ENCODE measurements at regions not wholly inside any gene's neighbourhood (a gene's known extent, or its start where the extent isn't known, plus 50 kb on each side); places are given as distances from the start of the nearest gene placed in this dataset.

DNA sequence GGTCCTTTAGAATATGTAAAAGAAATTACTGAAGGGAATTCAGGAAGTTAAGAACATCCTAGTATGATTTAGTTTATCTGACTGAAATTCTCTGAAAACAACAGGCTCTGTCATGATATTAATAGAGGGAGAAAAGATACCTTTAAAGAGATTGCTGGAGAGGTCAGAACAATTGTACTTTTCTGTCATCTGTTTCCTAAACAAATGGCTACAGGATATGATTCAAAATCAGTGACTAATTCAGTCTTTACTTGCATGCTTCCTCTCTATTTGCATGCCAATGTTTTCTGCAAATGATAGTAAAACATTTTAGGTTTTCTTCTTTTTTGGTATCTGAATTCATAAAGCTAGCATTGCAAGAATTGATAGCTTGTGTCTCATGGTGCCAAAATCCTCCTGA is 616.7 kb upstream of the PCDH7 start:
- no peaks in the 10 kb centered on the region for H4K20me1 ChIP-seq (replicated peaks; ENCODE audit: control insufficient read depth, extremely low read depth, insufficient read depth, low read length)
- no TSS peak for BruUV-seq (replicated peaks)
- no peaks in the 10 kb centered on the region for H3K9me1 ChIP-seq (replicated peaks; ENCODE audit: control insufficient read depth, extremely low read depth, insufficient read depth, low read length)
- H3K36me3 ChIP-seq (ENCODE audit: control insufficient read depth in 2 of 2, extremely low read depth in 1 of 2, insufficient read depth in 2 of 2, low read length in 2 of 2), result no peaks in the 10 kb centered on the region
- peak overlapping the region; percentile 41 for H3K27ac ChIP-seq (ENCODE audit: insufficient read depth, low read depth, low read length)
- H3K27me3 ChIP-seq (ENCODE audit: control insufficient read depth in 2 of 2, insufficient read depth in 2 of 2, low read length in 2 of 2), result no peaks in the 10 kb centered on the region
- dilution Hi-C loops (cut with MboI; ENCODE audit: extremely low pct_ligation_motif_present, low sequenced_read_pairs), result no loop called here
- H3K4me1 ChIP-seq (ENCODE audit: control insufficient read depth, extremely low read depth, insufficient read depth, low read length), result peaks cover 16% of the 10 kb centered on the region
- DNase-seq (ENCODE audit: low read depth, low spot score), result peak; percentile 71
- TF ChIP-seq POLR2AphosphoS5 (IDR thresholded peaks at IDR 0.05; ENCODE audit: insufficient read depth, low read depth, low read length) (peak; percentile 30), MAX (IDR thresholded peaks at IDR 0.05; ENCODE audit: insufficient read depth, insufficient read length) (no peak), JUN (IDR thresholded peaks at IDR 0.05; ENCODE audit: borderline replicate concordance, insufficient read depth, insufficient read length, low read depth) (peak; percentile 95), POLR2A (IDR thresholded peaks at IDR 0.05; ENCODE audit: low read depth, low read length) (peak; percentile 38), EZH2 (IDR thresholded peaks at IDR 0.05; ENCODE audit: borderline replicate concordance, low read depth, low read length, severe bottlenecking) (no peak), MYC (IDR thresholded peaks at IDR 0.05; ENCODE audit: low read depth, low read length) (no peak), FOS (IDR thresholded peaks at IDR 0.05; ENCODE audit: borderline replicate concordance, insufficient read depth, low read length) (peak; percentile 83), GATA2 (IDR thresholded peaks at IDR 0.05; ENCODE audit: insufficient read depth, insufficient read length, low read depth, low read length) (peak; percentile 37)
- POLR2A ChIA-PET, result no interaction called here
- CTCF ChIA-PET, result interaction anchor here (0.8 to 1.6 kb wide), 3 partner anchors 8 to 19 kb away, joined by 3 to 4 read pairs (median 3); no protein-coding TSS in a partner anchor
- H3K9me3 ChIP-seq (replicated peaks; ENCODE audit: control insufficient read depth, insufficient read depth, low read length), result no peaks in the 10 kb centered on the region
- no peaks in the 10 kb centered on the region for H3K79me2 ChIP-seq (ENCODE audit: control insufficient read depth, insufficient read depth, low read length)
- no peak overlapping the region for H3K4me3 ChIP-seq (replicated peaks in 1 of 3; ENCODE audit: insufficient read depth in 1 of 3, low read depth in 1 of 3, low read length in 3 of 3)
- FAIRE-seq, result peak; percentile 64
- peak overlapping the region; percentile 37 for H3K9ac ChIP-seq (replicated peaks; ENCODE audit: extremely low read depth, insufficient read depth, low read length)
- H3K4me2 ChIP-seq (ENCODE audit: insufficient read depth, low read length), result peak overlapping the region; percentile 84
- no peak overlapping the region for H2AFZ ChIP-seq (ENCODE audit: low read depth, low read length)
- intact Hi-C loops (cut with micrococcal nuclease), result loop anchor here (1.0 kb wide), 1 partner anchor 825 kb away; no protein-coding TSS in a partner anchor

DNA sequence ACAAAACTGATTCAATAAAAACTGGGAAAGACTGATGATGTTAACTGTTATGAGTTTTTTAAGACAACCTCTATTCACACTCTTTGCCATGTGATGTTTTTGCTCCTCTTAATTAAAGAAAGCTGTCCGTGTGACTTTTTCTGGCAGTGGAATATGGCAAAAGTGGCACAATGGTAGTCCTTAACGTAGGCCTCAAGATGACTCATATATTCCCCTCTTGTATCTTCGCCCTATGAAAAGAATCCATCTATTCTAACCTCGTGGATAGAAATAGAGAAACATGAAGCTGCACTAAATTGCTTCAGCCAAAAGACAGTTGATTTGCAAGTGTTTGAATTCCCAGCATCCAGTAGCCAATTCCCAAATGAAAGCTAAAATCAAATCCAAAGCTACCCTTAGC is 603.8 kb upstream of the PCDH7 start:
- no peaks in the 10 kb centered on the region for H3K79me2 ChIP-seq (ENCODE audit: control insufficient read depth, insufficient read depth, low read length)
- FAIRE-seq, result no peak
- H3K9me3 ChIP-seq (replicated peaks; ENCODE audit: control insufficient read depth, insufficient read depth, low read length), result no peaks in the 10 kb centered on the region
- no peak overlapping the region for H3K4me3 ChIP-seq (replicated peaks in 1 of 3; ENCODE audit: insufficient read depth in 1 of 3, low read depth in 1 of 3, low read length in 3 of 3)
- no peaks in the 10 kb centered on the region for H3K4me1 ChIP-seq (ENCODE audit: control insufficient read depth, extremely low read depth, insufficient read depth, low read length)
- no peaks in the 10 kb centered on the region for H4K20me1 ChIP-seq (replicated peaks; ENCODE audit: control insufficient read depth, extremely low read depth, insufficient read depth, low read length)
- no peak for DNase-seq (ENCODE audit: low read depth, low spot score)
- no peak overlapping the region for H3K4me2 ChIP-seq (ENCODE audit: insufficient read depth, low read length)
- dilution Hi-C loops (cut with MboI; ENCODE audit: extremely low pct_ligation_motif_present, low sequenced_read_pairs) (no loop called here), intact Hi-C loops (cut with micrococcal nuclease) (no loop called here)
- no peaks in the 10 kb centered on the region for H3K9me1 ChIP-seq (replicated peaks; ENCODE audit: control insufficient read depth, extremely low read depth, insufficient read depth, low read length)
- no TSS peak for BruUV-seq (replicated peaks)
- H3K27me3 ChIP-seq (ENCODE audit: control insufficient read depth in 2 of 2, insufficient read depth in 2 of 2, low read length in 2 of 2), result no peaks in the 10 kb centered on the region
- ChIA-PET CTCF (no interaction called here), POLR2A (no interaction called here)
- TF ChIP-seq EZH2 (IDR thresholded peaks at IDR 0.05; ENCODE audit: borderline replicate concordance, low read depth, low read length, severe bottlenecking), result no peak
- TF ChIP-seq POLR2A (IDR thresholded peaks at IDR 0.05; ENCODE audit: low read depth, low read length), result no peak
- TF ChIP-seq GATA2 (IDR thresholded peaks at IDR 0.05; ENCODE audit: insufficient read depth, insufficient read length, low read depth, low read length), result no peak
- no peak for TF ChIP-seq MYC (IDR thresholded peaks at IDR 0.05; ENCODE audit: low read depth, low read length)
- TF ChIP-seq JUN (IDR thresholded peaks at IDR 0.05; ENCODE audit: borderline replicate concordance, insufficient read depth, insufficient read length, low read depth), result no peak
- no peak for TF ChIP-seq FOS (IDR thresholded peaks at IDR 0.05; ENCODE audit: borderline replicate concordance, insufficient read depth, low read length)
- no peak for TF ChIP-seq MAX (IDR thresholded peaks at IDR 0.05; ENCODE audit: insufficient read depth, insufficient read length)
- no peak for TF ChIP-seq POLR2AphosphoS5 (IDR thresholded peaks at IDR 0.05; ENCODE audit: insufficient read depth, low read depth, low read length)
- H3K36me3 ChIP-seq (ENCODE audit: control insufficient read depth in 2 of 2, extremely low read depth in 1 of 2, insufficient read depth in 2 of 2, low read length in 2 of 2), result no peaks in the 10 kb centered on the region
- H3K27ac ChIP-seq (ENCODE audit: insufficient read depth, low read depth, low read length), result no peak overlapping the region
- H2AFZ ChIP-seq (ENCODE audit: low read depth, low read length), result no peak overlapping the region
- H3K9ac ChIP-seq (replicated peaks; ENCODE audit: extremely low read depth, insufficient read depth, low read length), result no peak overlapping the region

All from endothelial cell of umbilical vein (primary cell).